Chondrocyte (in vitro differentiated cells): ENCODE measurements at regions not wholly inside any gene's neighbourhood (a gene's known extent, or its start where the extent isn't known, plus 50 kb on each side); places are given as distances from the start of the nearest gene placed in this dataset.
"Not testable (repeated sequence)": the region's sequence is repeated elsewhere in the genome, so short reads cannot be mapped to it uniquely, and the experiment has no call there.

Experiments
- DNase-seq: peaks from one replicate; pipeline ENCODE4 v3.0.0; 2021; ENCODE audit warnings: mixed read lengths, low spot score
- H3K27ac Mint-ChIP-seq: one replicate; pipeline ENCODE4 v1.8.0; 2021; ENCODE audit warnings: mild to moderate bottlenecking, moderate library complexity, mixed read lengths; ENCODE audit not compliant: unreplicated experiment
- H3K27me3 Mint-ChIP-seq: 2 replicates; pipeline ENCODE4 v1.8.0; 2021; ENCODE audit warnings: low read depth, mixed read lengths
- H3K36me3 Mint-ChIP-seq: 2 replicates; pipeline ENCODE4 v1.8.0; 2021; ENCODE audit warnings: low read depth, mixed read lengths
- H3K4me1 Mint-ChIP-seq: 2 replicates; pipeline ENCODE4 v1.8.0; 2021; ENCODE audit warnings: low read depth, mild to moderate bottlenecking, mixed read lengths
- H3K4me3 Mint-ChIP-seq: one replicate; pipeline ENCODE4 v1.8.0; 2021; ENCODE audit warnings: mild to moderate bottlenecking, moderate library complexity, mixed read lengths; ENCODE audit not compliant: unreplicated experiment
- H3K9me3 Mint-ChIP-seq: 2 replicates; pipeline ENCODE4 v1.8.0; 2021; ENCODE audit warnings: low read depth, mixed read lengths
- TF ChIP-seq, protein P1 (sequence below): fragments of 200-600 bp; sonication (generic); IDR thresholded peaks from 2 replicates; pipeline ENCODE4 v1.5.0; 2021; ENCODE audit warnings: antibody characterized with exemption, mild to moderate bottlenecking, moderate library complexity

DNA sequence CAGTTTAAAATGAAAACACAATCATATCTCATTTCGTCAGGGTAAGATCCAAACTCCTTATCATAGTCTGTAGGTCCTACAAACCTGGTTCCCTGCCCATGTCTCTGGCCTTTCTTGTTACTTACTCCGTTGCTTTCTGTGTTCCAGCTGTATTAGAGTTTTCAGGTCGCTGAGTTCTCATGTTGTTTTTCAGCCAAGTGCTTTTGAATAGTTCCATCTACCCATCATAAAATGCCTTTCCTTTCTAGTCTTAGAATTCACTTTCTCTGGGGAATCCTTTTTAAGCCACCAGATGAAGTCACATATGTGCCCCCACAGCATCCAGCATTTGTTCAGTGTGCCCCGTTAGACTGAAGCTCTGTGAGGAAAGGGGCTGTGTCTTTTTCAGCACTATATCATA lies 228.7 kb downstream of the YTHDC2 start:
- no peak for DNase-seq
- H3K4me3 Mint-ChIP-seq = no peak overlapping the region
- no peaks in the 10 kb centered on the region for H3K27me3 Mint-ChIP-seq
- H3K9me3 Mint-ChIP-seq = no peaks in the 10 kb centered on the region
- H3K36me3 Mint-ChIP-seq = no peaks in the 10 kb centered on the region
- no peaks in the 10 kb centered on the region for H3K4me1 Mint-ChIP-seq
- no peak overlapping the region for H3K27ac Mint-ChIP-seq
- TF ChIP-seq, protein P1, sequence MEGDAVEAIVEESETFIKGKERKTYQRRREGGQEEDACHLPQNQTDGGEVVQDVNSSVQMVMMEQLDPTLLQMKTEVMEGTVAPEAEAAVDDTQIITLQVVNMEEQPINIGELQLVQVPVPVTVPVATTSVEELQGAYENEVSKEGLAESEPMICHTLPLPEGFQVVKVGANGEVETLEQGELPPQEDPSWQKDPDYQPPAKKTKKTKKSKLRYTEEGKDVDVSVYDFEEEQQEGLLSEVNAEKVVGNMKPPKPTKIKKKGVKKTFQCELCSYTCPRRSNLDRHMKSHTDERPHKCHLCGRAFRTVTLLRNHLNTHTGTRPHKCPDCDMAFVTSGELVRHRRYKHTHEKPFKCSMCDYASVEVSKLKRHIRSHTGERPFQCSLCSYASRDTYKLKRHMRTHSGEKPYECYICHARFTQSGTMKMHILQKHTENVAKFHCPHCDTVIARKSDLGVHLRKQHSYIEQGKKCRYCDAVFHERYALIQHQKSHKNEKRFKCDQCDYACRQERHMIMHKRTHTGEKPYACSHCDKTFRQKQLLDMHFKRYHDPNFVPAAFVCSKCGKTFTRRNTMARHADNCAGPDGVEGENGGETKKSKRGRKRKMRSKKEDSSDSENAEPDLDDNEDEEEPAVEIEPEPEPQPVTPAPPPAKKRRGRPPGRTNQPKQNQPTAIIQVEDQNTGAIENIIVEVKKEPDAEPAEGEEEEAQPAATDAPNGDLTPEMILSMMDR = no peak

DNA sequence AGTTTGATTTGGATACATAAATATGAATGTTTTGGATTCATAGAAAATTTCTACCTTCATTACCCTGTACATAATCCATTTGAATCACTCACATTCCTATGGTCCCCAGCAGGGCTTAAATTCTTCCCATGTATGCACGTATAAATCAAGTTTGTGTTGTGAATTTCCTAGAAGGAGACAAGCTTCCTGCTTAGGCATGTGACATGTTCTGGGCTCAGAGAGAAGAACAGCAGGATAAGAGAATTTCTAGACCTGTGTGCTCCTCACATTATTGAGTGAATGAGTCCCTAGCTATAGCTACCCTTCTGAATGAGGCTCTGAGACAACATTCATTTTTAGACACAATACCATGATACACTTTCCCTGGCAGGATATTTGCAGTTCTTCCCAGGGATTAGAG lies 229.1 kb downstream of the YTHDC2 start:
- Mint-ChIP-seq H3K4me1 (no peaks in the 10 kb centered on the region), H3K27me3 (no peaks in the 10 kb centered on the region), H3K4me3 (no peak overlapping the region), H3K9me3 (no peaks in the 10 kb centered on the region), H3K36me3 (no peaks in the 10 kb centered on the region), H3K27ac (no peak overlapping the region)
- TF ChIP-seq, protein P1 = no peak
- no peak for DNase-seq

DNA sequence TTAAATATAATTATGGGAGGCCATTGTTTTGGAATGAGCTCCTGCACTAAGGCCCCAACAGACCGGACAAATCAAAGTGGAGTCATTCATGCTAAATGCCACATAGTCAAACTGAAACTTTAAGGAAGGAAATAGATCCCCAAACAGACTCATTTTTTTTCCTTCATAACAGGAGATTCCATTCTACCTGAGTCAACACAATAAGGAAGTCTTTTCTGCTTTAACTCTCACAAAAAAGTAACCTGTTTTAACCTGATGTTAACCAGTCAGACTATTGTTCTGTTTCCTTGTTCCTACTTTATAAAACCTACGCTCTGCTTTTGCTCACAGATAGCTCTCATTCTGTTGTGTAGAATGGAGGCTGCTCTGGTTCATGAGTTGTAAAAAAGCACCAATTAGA lies 234.9 kb downstream of the YTHDC2 start:
- Mint-ChIP-seq H3K27ac (no peak overlapping the region), H3K4me1 (no peaks in the 10 kb centered on the region), H3K36me3 (no peaks in the 10 kb centered on the region), H3K4me3 (no peak overlapping the region), H3K27me3 (peaks cover 2% of the 10 kb centered on the region), H3K9me3 (no peaks in the 10 kb centered on the region)
- TF ChIP-seq, protein P1 = no peak
- no peak for DNase-seq

DNA sequence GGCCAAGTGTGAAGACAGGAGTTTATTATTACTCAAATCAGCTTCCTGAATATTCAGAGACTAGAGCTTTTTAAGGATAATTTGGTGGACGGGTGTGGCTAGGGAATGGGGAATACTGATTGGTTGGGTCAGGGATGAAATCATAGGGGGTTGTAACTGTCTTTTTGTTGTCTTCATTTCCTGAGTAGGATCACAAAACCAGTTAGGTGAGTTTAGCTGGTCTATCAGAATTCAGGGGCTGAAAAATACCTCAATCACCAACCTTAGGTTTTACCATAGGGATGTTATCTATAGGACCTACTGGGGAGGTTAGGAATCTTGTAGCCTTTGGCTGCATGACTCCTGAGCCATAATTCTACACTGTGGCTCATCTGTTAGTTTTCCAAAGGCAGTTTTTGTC lies 235.8 kb downstream of the YTHDC2 start:
- no peak overlapping the region for H3K27ac Mint-ChIP-seq
- peaks cover 2% of the 10 kb centered on the region for H3K27me3 Mint-ChIP-seq
- TF ChIP-seq, protein P1 = no peak
- no peaks in the 10 kb centered on the region for H3K4me1 Mint-ChIP-seq
- DNase-seq = no peak
- no peaks in the 10 kb centered on the region for H3K36me3 Mint-ChIP-seq
- H3K9me3 Mint-ChIP-seq = no peaks in the 10 kb centered on the region
- no peak overlapping the region for H3K4me3 Mint-ChIP-seq

DNA sequence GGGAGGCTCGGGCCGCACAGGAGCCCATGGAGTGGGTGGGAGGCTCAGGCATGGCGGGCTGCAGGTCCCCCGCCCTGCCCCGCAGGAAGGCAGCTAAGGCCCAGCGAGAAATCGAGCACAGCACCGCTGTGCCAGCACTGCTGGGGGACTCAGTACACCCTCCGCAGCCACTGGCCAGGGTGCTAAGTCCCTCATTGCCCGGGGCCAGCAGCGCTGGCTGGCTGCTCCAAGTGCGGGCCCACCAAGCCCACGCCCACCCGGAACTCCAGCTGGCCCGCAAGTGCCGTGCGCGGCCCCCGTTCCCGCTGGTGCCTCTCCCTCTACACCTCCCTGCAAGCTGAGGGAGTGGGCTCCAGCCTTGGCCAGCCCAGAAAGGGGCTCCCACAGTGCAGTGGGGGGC lies 239.7 kb downstream of the YTHDC2 start:
- not testable (repeated sequence) for H3K9me3 Mint-ChIP-seq, H3K4me1 Mint-ChIP-seq, DNase-seq, H3K36me3 Mint-ChIP-seq, H3K4me3 Mint-ChIP-seq, H3K27ac Mint-ChIP-seq, H3K27me3 Mint-ChIP-seq

DNA sequence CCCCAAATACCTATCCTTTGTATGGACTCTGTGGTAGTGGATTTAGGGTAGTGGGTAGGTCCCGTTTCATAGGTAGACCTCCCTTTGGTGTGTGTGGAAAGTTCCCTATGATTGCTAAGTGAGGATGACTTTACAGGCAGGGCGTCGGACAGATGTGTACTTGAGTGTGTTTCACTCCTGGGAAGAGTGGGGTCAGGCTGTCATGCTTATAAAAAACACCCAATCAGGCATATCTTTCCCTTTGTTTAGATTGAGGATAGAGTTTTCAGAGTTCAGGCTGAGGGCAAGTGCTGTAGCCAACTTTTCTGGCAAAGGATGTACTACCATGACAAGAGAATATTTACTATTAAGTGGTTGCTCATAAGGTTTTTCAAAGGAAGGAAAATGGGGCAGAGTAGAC lies 242.0 kb downstream of the YTHDC2 start:
- Mint-ChIP-seq H3K9me3 (no peaks in the 10 kb centered on the region), H3K27me3 (peaks cover 5% of the 10 kb centered on the region), H3K4me1 (no peaks in the 10 kb centered on the region), H3K27ac (no peak overlapping the region), H3K36me3 (no peaks in the 10 kb centered on the region), H3K4me3 (no peak overlapping the region)
- no peak for DNase-seq
- TF ChIP-seq, protein P1 = no peak
